ENCODE measurements at regions not wholly inside any gene's neighbourhood (a gene's known extent, or its start where the extent isn't known, plus 50 kb on each side); places are given as distances from the start of the nearest gene placed in this dataset.

GRCh38 chr2:105521176-105521575, 122.3 kb upstream of the FHL2 start:
- peak; percentile 56 for TF ChIP-seq CTCF (IDR thresholded peaks at IDR 0.05)
- H3K36me3 Mint-ChIP-seq (ENCODE audit: low read depth), result no peaks in the 10 kb centered on the region
- H3K27me3 Mint-ChIP-seq (ENCODE audit: low read depth, poor library complexity), result peaks cover 5% of the 10 kb centered on the region
- H3K9me3 Mint-ChIP-seq, result peaks cover 4% of the 10 kb centered on the region
- no peak for DNase-seq
- H3K4me3 Mint-ChIP-seq, result no peak overlapping the region
- H3K27ac Mint-ChIP-seq, result no peak overlapping the region
- peaks cover 16% of the 10 kb centered on the region for H3K4me1 Mint-ChIP-seq

- Mint-ChIP-seq H3K36me3 (ENCODE audit: low read depth) (no peaks in the 10 kb centered on the region), H3K4me3 (no peak overlapping the region), H3K27ac (no peak overlapping the region), H3K9me3 (no peaks in the 10 kb centered on the region), H3K4me1 (peaks cover 16% of the 10 kb centered on the region), H3K27me3 (ENCODE audit: low read depth, poor library complexity) (peaks cover 8% of the 10 kb centered on the region)
- TF ChIP-seq CTCF (IDR thresholded peaks at IDR 0.05), result no peak
- no peak for DNase-seq
These were observed 120.7 kb upstream of the FHL2 start for GRCh38 chr2:105519516-105519915.

- no peak for DNase-seq
- no peak overlapping the region for H3K27ac Mint-ChIP-seq
These were observed 120.0 kb upstream of the FHL2 start for GRCh38 chr2:105518897-105519296.

GRCh38 chr2:105517814-105518705, 119.2 kb upstream of the FHL2 start:
- Mint-ChIP-seq H3K4me1 (peaks cover 16% of the 10 kb centered on the region), H3K27ac (no peak overlapping the region), H3K4me3 (no peak overlapping the region), H3K27me3 (ENCODE audit: low read depth, poor library complexity) (peaks cover 12% of the 10 kb centered on the region), H3K9me3 (no peaks in the 10 kb centered on the region), H3K36me3 (ENCODE audit: low read depth) (no peaks in the 10 kb centered on the region)
- no peak for DNase-seq
- no peak for TF ChIP-seq CTCF (IDR thresholded peaks at IDR 0.05)

More at GRCh38 chr2:105518897-105519296, 120.0 kb upstream of the FHL2 start:
- peaks cover 16% of the 10 kb centered on the region for H3K4me1 Mint-ChIP-seq
- no peaks in the 10 kb centered on the region for H3K9me3 Mint-ChIP-seq
- H3K27me3 Mint-ChIP-seq (ENCODE audit: low read depth, poor library complexity), result peaks cover 11% of the 10 kb centered on the region
- no peak overlapping the region for H3K4me3 Mint-ChIP-seq
- no peak for TF ChIP-seq CTCF (IDR thresholded peaks at IDR 0.05)
- no peaks in the 10 kb centered on the region for H3K36me3 Mint-ChIP-seq (ENCODE audit: low read depth)

GRCh38 chr2:105515581-105516415, 116.9 kb upstream of the FHL2 start:
- no peak for TF ChIP-seq CTCF (IDR thresholded peaks at IDR 0.05)
- no peak overlapping the region for H3K27ac Mint-ChIP-seq
- H3K27me3 Mint-ChIP-seq (ENCODE audit: low read depth, poor library complexity), result peaks cover 14% of the 10 kb centered on the region
- no peaks in the 10 kb centered on the region for H3K9me3 Mint-ChIP-seq
- H3K4me1 Mint-ChIP-seq, result peaks cover 17% of the 10 kb centered on the region
- H3K4me3 Mint-ChIP-seq, result no peak overlapping the region
- no peak for DNase-seq
- H3K36me3 Mint-ChIP-seq (ENCODE audit: low read depth), result no peaks in the 10 kb centered on the region

All from nephron progenitor cell (in vitro differentiated cells).